DMS153 (cell line): ENCODE measurements at regions not wholly inside any gene's neighbourhood (a gene's known extent, or its start where the extent isn't known, plus 50 kb on each side); places are given as distances from the start of the nearest gene placed in this dataset.

ENCODE experiments used
- DNase-seq: peaks from one replicate; lab custom pipeline; 2025; lab: John Stamatoyannopoulos, UW

DNA sequence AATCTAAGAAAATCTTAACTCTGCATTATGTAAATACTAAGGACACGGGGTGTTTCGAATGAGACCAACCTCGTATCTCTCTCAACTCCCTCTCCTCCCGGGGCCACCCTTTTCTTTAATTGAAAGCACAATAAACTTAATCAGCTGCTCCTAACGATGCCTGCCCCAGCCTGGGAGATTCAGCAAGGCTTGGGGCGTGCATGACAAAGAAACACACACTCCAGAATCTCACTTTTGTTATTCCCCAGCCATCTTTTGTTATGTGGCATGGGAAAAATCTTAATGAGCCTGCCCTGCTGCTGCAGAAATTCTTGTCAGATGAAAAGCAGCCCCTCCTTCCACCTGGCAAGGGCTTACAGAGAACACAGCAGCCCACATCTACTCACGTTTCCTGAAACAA lies 117.4 kb downstream of the TTLL2 start:
- DNase-seq: no peak

DNA sequence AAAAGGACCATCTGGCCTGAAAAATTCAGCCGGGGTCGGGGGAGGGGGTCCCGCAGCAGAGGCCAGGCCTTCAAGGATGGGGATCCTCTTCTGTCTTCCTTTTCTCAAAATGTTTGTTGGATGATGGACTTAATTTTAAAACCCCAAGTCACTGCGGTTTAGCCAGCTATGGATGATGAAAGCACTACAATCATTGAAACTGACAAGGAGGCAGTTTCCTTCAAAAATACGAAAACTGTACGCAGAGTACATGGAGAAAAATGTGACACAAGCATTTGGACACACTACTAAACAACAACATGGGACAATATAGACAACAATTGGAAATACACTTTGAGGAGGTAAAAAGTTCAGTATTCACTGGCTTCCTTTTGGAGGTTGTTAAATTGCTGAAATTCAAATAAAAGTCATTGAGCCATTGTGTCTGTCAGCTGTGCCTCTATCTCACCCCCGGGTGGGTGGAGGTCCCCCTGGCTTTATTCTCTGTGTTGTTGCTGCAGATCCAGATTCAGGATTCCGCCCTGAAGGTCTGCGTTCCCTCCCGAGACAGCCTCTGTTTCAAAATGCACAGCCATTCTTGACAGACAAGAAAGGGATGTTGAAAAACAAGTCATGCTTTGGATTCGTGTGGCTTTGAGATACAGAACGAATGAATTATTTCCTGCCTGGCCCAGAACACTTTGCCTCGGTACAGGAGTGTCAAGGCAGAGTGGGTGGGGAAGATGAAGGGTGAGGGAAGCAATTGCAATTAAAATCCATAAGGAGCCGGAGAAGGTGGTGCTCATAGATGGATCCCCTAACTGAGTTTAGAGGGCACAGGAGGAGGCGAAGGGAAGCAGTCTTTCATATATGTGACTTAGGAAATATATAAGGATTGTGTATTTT lies 118.2 kb downstream of the TTLL2 start:
- no peak for DNase-seq

GRCh38 chr6:167444602-167445346 lies 119.9 kb downstream of the TTLL2 start:
- no peak for DNase-seq

DNA sequence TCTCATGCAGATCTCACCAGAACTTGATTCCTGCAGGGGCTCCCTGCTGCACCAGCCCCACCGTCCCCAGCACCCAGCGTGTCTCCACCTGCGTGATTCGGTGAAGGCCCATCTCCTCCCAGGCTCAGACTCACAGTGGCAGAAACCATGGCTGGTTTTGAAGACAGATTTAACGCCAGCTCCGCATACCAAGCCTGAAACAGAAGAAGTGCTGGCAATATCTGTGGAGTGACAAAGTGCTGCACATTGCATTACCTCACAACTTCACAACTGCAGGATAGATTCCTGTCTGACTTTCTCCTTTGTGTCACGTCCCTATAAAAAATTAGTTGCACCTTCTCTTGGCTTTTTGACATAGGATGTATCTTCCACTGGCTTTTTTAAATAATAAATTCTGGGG lies 120.7 kb downstream of the TTLL2 start:
- DNase-seq: no peak

DNA sequence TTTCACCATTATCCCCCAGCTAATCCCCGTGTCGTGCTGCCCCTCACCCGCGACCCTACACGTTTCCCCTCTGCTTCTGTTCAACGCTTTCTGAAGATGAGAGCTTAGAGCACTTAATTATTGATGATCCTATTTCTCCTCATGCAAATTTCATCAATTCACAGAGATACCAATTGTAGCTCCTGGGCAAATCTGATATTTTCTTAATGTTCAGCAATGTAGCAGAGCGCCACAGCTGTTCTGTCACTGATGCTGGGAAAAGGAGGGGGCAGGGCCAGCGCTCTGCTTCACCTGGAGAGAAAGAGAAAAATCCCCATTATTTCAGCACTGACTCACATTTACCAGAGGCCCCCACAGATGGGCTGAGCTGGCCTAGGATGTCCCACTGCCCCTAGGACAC lies 121.2 kb downstream of the TTLL2 start:
- no peak for DNase-seq

- DNase-seq: no peak
Observed at GRCh38 chr6:167446971-167447370, 122.1 kb downstream of the TTLL2 start.

DNA sequence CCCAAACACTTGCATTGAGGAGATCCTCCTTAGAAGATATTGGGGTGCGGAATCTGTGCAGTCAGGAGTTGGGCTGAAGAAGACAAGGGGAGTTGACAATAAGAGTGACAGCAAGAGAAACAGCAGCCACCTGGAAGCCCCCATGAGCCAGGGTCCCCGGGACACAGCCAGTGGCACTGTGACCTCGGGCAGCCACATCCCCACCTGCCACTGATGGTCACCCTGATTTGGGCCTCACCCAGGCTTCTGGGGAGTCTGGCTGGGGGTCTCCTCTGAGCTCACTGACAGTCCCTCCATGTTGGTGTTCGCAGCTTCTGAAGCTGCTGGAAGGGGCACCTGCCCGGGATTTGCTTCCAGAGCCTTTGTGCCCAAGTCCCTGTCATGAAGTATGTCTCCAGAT lies 123.5 kb downstream of the TTLL2 start:
- DNase-seq: no peak

DNA sequence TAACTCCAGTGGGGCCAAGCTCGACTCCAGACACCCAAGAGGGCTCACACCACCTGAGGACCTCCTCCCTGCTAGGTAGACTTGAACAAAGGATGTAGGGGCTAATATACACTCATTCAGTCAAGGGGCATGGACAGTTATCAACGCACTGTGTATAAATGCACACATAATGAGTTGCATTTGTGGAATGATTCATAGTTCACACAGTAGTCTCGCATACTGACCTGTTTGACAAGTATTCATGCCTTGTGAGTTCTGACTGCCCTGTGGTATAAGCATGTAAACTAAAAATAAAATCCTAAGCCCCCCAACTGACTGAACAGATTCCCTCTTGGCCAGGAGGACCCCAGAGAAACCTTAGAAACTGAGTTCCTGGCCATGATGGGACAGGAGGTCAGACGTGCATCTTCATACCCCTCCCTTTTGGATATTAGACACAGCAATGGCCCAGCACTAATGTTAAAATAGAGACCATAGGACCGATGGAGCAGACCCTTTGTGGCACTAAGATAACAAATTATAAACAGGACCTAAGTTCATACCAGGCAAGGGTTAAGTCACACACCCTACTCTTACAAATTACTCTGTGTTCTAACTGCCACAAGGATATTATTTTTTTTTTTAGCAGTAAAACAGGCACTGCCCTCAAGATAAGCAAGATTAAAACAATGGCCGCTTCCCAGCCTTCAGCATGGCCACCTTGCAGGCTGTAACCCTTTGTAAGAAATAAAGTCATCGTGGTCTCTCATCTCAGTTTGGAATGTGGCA lies 124.4 kb downstream of the TTLL2 start:
- no peak for DNase-seq

DNA sequence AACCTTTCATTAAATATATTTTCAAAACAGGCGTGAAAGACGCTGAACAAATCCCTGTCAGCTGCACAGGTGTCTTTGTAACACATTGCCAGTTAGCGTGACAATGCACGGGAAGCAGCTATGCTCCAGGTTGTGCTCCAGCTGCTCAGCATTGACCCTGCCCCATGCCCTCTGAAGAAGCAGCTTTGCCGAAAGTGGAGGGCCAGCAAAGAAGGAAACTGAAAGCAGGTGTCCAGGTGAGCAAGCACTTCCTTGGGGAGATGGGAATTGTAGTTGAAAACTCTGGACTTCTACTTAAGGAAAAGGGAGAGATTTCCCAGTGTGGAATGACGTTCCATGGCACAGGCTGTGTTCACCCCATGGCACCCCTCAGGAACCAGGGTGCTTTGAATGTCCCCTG lies 125.7 kb downstream of the TTLL2 start:
- no peak for DNase-seq

DNA sequence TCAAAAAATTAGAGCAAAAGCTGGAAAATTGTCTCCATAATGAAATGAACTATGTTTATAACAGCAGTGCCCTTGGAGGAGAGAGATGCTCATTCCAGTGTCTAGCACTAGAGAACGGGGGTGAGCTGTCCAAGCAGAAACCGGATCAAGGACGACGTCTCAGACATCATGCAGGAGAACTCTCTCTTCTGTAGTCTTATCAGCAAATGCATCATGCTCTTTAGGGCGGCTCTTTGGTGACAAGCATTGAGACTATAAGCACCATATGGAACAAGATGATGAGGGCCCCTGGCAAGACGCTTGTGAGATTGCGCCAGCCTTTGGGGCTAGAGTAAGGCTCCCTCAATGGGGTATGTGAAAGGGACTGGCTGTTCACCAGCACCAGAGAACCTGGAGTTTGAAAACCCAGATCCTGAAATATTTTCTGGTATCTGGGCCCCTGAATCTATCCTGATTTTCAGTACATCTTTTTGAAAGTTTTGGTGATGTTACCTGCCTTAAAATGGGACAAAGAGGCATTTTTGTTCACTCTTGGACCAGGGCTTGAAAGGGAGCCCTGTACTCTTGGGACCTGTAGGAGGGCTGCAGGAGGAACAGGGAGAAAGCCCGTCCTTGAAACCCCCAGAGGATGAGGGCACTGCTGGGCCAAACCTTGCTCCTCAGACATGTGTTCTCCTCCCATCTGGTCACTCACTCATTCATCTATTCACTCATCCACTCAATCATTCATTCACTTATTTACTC lies 127.6 kb downstream of the TTLL2 start:
- no peak for DNase-seq

DNA sequence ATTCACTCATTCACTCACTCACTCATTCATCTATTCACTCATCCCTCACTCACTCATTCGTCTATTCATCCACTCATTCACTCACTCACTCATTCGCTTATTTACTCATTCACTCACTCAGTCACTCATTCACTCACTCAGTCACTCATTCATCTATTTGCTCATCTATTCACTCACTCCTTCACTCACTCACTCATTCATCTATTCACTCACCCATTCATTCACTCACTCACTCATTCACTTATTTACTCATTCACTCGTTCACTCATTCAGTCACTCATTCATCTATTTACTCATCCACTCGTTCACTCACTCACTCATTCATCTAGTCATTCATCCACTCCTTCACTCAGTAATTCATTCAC lies 128.2 kb downstream of the TTLL2 start:
- DNase-seq: no peak

- DNase-seq: no peak
Observed at GRCh38 chr6:167454003-167454402, 129.1 kb downstream of the TTLL2 start.

DNA sequence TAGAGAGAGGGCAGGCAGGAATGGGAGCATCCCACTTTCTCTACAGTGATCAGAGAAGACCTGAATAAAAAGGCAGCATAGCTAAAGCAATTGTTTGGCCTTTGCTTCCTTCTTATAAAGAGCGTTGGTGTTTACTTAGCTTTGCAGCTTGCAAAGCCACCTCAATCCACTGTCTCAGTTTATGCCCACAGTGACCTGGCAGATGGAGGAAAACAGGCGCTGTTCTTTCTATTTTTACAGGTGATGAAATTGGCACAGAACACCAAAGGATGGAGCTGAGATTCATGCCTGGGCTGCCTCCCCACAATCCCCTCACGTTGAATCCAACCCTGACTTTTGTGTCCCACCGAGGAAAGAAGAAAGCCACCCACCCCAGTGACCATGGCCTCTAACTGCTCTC lies 130.5 kb downstream of the TTLL2 start:
- DNase-seq: peak; percentile 65

DNA sequence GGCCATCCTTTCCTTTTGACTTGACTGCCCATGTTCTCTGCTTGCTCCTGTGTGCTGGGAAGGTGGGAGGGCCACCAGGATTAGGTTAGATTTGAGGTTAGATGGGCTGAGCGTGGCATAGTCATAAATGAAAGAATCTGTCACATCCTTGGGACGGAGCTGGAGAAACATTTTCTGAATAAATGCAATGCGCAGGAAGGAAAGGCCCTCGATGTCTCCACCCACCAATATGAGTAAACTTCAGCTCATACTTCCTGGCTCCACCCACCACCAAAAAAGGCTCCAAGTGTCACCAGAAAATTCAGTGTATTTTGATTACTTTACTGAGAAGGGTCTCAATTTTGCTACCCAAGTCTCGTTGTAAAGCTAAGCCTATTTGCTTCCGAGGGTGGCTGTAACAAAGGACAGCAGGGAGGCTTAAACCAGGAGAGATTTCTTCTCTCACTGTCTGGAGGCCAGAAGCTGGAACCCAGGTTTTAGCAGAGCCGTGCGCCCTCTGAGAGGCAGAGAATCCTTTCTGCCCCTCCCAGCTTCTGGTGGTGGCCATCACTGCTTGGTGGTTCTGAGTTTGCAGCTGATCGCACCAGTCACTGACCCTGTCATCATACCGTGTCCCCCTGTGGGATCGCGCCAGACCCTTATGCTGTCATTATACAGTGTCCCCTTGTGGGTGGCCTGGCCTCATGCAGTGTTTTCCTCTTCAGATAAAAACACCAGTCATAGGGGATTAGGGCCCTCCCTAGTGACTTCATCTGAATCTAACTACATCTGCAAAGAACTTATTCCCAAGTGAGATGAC lies 137.8 kb downstream of the TTLL2 start:
- no peak for DNase-seq

GRCh38 chr6:167464177-167464576 lies 139.3 kb downstream of the TTLL2 start:
- DNase-seq: no peak

DNA sequence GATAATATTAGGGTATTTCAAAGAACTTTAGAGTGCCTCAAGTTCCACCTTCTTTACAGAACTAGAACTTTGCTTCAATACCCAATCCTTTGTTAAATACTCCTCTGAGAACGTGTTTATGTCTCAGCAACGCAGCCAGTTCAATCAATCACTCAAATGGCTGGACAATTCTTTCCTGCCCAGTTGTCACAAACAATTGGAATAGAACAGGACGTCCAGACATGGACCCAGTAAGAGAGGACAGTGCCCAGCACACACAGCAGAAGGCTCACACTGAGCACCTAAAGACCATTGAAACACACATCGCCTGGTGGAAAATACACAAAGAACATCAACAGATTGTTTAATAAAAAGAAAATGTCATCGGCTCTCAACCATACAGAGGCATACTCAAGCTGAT lies 140.6 kb downstream of the TTLL2 start:
- no peak for DNase-seq

GRCh38 chr6:167467282-167467681 lies 142.4 kb downstream of the TTLL2 start:
- DNase-seq: no peak

- no peak for DNase-seq
Observed at GRCh38 chr6:167467793-167468431, 143.0 kb downstream of the TTLL2 start.

- no peak for DNase-seq
Observed at GRCh38 chr6:167469101-167469500, 144.2 kb downstream of the TTLL2 start.

DNA sequence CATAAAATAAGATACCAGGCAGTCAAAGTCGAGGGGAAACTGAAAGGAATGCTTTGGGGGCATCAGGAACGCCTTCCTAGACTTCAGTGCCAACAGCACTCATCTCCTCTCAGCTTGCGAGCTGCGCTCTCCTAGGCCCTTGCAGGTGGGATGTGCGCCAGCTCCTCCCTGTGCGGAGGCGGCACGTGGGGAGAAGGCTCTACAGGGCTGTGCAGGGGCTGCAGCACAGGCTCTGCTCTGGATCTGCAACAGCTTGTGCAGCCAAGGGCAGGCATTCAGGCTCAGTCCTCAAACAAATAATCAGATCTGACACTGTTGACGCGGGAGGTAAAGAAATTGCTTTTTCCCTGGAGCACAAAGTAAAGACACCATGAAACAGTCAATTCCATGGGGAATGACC lies 144.8 kb downstream of the TTLL2 start:
- no peak for DNase-seq
